ENCODE measurements at regions not wholly inside any gene's neighbourhood (a gene's known extent, or its start where the extent isn't known, plus 50 kb on each side); places are given as distances from the start of the nearest gene placed in this dataset.
A peak's percentile ranks its signal among the peaks of the same experiment; 100 is the strongest.

DNA sequence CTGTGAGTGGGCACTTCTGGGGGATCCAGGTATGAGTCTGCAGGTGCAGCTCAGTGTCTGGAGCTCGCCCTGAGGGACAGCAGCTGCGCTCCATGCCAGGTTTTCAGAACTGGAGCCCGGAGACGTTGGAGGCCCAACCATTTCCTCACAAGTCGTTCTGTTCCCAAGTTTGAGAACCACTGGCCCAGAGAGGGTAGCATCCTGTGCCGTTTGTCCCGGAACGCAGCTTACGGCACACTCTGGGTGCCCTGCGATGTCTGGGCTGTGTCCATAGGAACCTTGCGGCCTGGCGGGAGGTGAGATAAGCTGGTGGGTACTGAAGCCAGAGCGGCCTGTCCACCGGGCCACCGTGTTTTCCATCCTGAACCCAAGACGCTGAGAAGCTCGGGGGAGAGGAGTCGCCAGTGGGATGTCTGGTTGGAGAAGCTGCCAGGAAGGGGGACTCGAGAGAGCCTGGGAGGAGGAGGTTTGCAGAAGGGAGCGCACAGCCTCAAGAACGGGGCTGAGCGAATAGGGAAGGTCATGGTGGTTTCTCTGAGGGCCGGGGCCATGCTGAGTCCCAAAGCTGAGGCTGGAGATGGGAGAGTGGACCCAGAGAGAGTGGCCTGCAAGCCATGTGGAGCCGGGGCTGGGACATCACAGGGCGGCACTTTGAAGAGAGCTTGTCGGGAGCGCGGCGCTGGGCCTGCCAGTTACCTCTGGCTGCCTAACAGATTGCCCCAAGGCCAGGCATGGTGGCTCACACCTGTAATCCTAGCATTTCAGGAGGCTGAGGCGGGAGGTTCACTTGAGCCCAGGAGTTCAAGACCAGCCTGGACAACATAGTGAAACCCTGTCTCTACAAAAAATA lies 211.0 kb upstream of the GSE1 start:
- no peaks in the 10 kb centered on the region for H3K4me1 Mint-ChIP-seq
- no peak for DNase-seq (ENCODE audit: low spot score in 2 of 2)
- H3K4me3 Mint-ChIP-seq = no peak overlapping the region
- H3K36me3 Mint-ChIP-seq (ENCODE audit: insufficient read depth) = no peaks in the 10 kb centered on the region
- no peaks in the 10 kb centered on the region for H3K9me3 Mint-ChIP-seq
- H3K27ac Mint-ChIP-seq (ENCODE audit: low read depth) = no peak overlapping the region
- ATAC-seq (replicated peaks; ENCODE audit: extremely low read depth, poor library complexity, severe bottlenecking) = no peak
- H3K27me3 Mint-ChIP-seq = no peaks in the 10 kb centered on the region

DNA sequence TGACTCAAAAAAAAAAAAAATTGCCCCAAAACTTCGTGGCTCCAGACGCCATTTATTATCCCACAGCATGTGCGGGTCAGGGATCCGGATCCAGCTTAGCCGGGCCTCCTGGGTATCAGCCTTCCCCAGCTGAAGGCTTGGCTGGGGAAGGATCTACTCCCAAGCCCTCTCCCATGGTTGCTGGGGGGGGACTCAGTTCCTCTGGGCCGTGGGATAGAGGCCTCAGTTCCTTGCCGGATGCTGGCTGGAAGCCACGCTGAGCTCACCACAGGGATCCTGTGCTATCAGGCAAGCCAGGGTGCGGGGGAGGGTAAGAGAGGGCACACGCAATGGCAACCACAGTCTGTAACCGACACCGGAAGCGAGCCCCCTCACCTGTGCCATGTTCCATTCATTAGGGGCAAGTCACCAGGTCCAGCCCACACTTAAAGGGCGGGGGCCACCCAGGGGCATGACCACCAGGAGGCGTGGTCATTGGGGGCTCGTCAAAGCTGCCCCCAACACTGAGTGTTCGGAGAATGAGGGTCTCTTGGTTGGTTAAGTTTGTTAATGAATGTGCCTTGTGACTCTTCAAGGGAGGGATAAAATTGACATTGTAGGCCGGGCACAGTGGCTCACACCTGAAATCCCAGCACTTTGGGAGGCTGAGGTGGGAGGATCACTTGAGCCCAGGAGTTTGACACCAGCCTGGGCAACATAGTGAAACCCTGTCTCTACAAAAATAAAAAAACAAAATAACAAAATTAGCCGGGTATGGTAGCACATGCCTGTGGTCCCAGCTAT lies 210.0 kb upstream of the GSE1 start:
- Mint-ChIP-seq H3K9me3 (no peaks in the 10 kb centered on the region), H3K27ac (ENCODE audit: low read depth) (no peak overlapping the region), H3K36me3 (ENCODE audit: insufficient read depth) (no peaks in the 10 kb centered on the region), H3K27me3 (no peaks in the 10 kb centered on the region), H3K4me3 (no peak overlapping the region), H3K4me1 (no peaks in the 10 kb centered on the region)
- DNase-seq (ENCODE audit: low spot score in 2 of 2) (no peak), ATAC-seq (replicated peaks; ENCODE audit: extremely low read depth, poor library complexity, severe bottlenecking) (no peak)

DNA sequence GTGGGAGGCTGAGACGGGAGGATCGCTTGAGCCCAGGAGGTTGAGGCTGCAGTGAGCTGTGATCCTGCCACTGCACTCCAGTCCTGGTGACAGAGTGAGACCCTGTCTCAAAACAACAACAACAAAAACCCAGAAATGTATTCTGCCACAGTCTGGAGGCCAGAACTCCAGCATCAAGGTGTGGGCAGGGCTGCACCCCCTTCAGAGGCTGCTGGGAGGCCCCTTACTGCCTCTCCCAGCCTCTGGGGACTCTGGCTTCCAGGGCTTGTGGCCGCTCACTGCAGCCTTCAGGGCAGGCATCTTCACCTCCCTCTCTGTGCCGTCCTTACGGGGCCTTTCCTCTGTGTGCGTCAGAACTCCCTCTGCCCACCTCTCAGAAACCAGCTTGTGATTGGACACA lies 209.4 kb upstream of the GSE1 start:
- no peak for ATAC-seq (replicated peaks; ENCODE audit: extremely low read depth, poor library complexity, severe bottlenecking)
- Mint-ChIP-seq H3K9me3 (no peaks in the 10 kb centered on the region), H3K4me3 (no peak overlapping the region), H3K27ac (ENCODE audit: low read depth) (no peak overlapping the region), H3K36me3 (ENCODE audit: insufficient read depth) (no peaks in the 10 kb centered on the region), H3K27me3 (no peaks in the 10 kb centered on the region), H3K4me1 (no peaks in the 10 kb centered on the region)
- no peak for DNase-seq (ENCODE audit: low spot score in 2 of 2)

DNA sequence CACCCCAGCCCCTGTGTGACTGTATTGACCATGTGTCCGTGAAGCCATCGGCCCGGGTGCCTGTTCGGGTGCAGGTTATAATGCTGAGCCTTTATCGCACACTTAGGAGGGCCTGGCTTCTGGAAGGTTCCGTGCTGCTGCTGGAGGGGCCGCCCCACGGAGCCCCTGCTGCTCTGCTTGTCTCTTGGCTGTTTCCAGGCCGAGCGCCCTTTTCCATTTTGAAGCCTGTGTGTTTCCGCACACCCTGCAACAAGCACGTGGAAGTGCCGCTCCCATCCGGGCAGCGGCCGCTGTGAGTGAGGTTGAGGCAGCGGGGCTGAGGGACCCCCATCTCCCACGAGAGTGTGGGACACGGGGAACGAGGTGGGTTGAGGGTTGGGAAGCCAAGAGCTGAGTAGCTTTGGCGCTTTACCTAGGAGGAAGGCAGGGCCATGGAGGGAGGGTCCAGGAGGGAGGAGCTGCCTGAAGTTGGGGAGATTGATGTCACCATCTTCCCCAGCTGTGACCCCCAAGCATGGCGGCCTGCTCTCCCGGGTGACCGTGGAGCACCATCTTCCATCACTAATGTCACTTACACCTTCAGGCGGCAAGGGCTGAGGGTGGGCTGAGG lies 200.1 kb upstream of the GSE1 start:
- no peaks in the 10 kb centered on the region for H3K4me1 Mint-ChIP-seq
- peaks cover 2% of the 10 kb centered on the region for H3K36me3 Mint-ChIP-seq (ENCODE audit: insufficient read depth)
- H3K9me3 Mint-ChIP-seq = no peaks in the 10 kb centered on the region
- no peaks in the 10 kb centered on the region for H3K27me3 Mint-ChIP-seq
- DNase-seq (ENCODE audit: low spot score in 2 of 2) = no peak
- ATAC-seq (replicated peaks; ENCODE audit: extremely low read depth, poor library complexity, severe bottlenecking) = no peak
- H3K4me3 Mint-ChIP-seq = no peak overlapping the region
- no peak overlapping the region for H3K27ac Mint-ChIP-seq (ENCODE audit: low read depth)

DNA sequence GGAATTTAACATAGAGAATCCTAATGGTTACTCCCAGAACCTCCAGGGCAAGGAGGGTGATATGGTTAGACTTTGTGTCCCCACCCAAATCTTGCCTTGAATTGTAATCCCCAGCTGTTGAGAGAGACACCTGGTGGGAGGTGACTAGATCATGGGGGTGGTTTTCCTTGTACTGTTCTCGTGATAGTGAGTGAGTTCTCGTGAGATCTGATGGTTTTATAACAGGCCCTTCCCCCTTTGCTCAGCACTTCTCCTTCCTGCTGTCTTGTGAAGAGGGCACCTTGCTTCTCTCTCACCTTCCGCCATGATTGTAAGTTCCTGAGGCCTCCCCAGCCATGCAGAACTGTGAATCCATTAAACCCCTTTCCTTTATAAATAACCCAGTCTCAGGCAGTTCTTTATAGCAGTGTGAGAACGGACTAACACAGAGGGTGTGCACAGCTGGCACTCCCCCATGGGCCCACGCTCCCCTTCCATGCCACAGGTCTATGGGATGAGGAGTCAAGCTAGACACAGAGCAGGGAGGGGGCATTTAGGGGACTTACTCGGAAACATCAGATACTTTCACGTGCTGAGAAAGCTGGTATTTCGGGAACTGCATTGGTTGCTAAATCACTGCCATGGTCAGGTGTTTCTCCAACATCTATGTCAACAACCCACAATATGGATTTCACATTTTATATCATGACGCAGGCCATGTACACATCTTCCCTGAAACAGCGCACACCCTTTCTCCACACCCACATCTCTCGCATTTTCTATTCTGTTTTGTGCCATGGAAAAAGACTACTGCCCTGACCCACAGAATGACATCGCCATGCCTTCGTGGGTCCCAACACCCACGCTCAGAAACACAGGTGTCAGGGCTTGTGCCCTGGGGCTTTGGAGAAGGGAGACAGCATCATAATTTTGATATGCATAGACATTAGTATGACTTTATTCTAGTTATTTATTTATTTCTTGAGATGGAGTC lies 199.1 kb upstream of the GSE1 start:
- DNase-seq (ENCODE audit: low spot score in 2 of 2) (no peak), ATAC-seq (replicated peaks; ENCODE audit: extremely low read depth, poor library complexity, severe bottlenecking) (no peak)
- Mint-ChIP-seq H3K27ac (ENCODE audit: low read depth) (no peak overlapping the region), H3K4me3 (no peak overlapping the region), H3K4me1 (no peaks in the 10 kb centered on the region), H3K27me3 (peaks cover 8% of the 10 kb centered on the region), H3K36me3 (ENCODE audit: insufficient read depth) (peaks cover 2% of the 10 kb centered on the region), H3K9me3 (no peaks in the 10 kb centered on the region)

DNA sequence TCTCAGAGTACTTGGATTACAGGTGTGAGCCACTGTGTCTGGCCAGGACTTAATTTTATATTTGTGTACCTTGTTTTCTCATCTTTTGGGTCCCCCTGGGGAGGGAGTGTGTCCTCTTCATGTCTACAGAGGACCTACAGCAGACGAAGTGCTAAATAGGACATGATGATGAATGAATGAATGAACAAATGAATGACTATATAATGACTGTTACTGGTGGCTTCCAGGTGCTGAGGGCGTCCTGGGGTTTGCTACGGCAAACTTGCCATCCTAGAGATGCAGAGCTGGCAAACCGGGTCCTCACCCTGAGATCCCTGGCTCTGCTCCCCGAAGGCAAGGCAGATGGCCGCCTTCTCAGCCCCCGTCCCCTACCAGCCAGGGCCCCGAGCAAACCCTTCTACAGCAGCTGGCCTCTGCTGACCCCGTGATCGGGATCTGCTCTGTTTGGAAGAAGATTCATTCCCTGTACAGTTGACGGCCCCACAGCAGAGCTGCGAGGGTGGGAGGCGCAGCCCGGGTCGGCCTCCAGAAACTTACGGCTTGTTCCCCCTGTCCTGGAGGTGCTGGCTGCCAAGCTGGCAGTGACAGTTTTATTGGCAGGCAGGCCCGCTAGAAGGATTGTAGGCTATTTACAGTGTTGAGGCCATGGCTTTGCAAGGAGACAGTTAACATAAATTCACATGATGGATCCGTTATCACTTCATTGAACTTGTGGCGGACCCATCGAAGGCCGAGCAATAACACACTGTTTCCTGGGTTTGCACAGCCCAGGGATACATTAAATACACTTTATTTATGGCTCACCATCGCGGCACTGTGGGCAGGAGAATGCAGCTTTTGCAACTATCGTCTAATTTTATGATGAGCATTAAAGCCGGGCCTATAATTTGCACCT lies 197.7 kb upstream of the GSE1 start:
- H3K4me3 Mint-ChIP-seq = no peak overlapping the region
- peaks cover 10% of the 10 kb centered on the region for H3K27me3 Mint-ChIP-seq
- H3K9me3 Mint-ChIP-seq = no peaks in the 10 kb centered on the region
- H3K4me1 Mint-ChIP-seq = no peaks in the 10 kb centered on the region
- H3K36me3 Mint-ChIP-seq (ENCODE audit: insufficient read depth) = peaks cover 2% of the 10 kb centered on the region
- no peak overlapping the region for H3K27ac Mint-ChIP-seq (ENCODE audit: low read depth)
- no peak for DNase-seq (ENCODE audit: low spot score in 2 of 2)
- ATAC-seq (replicated peaks; ENCODE audit: extremely low read depth, poor library complexity, severe bottlenecking) = no peak

DNA sequence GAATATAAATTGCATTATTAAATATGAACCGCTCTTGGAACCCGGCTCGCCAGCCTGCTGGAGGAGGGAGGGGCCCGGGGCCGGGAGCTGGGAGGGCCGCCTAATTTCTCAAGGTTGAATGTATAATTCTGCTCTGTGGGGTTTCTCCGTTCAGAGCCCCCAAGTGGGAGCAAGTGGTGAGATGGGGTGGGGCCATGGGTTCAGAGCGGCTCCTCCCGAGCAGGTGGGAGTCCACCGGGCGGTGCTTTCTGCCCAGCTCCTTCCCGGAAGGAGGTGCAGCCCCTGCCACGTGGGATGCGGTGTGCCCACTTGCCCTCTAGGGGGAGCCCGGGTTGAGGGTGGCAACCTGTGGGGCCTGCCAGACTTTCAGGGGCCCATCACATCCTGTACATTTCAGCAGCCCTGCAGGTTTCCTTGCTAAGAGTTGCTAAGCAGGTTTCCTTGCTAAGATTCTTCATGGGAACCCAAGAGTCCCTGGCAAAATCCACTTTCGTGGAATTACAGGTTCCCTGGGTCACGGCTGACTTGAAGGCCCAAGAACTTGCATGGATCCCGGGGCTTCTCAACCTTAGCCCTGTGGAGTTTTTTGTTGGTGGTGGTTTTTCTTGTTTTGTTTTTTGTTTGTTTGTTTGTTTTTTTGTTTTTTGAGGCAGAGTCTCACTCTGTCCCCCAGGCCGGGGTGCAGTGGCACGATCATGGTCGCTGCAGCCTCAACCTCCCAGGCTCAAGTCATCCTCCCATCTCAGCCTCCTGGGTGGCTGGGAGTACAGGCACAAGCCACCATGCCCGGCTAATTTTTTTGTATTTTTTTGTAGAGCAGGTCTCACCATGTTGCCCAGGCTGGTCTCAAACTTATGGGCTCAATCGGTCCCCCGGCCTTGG lies 196.7 kb upstream of the GSE1 start:
- DNase-seq (ENCODE audit: low spot score in 2 of 2) = peak; percentile 57 to 59
- no peaks in the 10 kb centered on the region for H3K9me3 Mint-ChIP-seq
- peaks cover 10% of the 10 kb centered on the region for H3K27me3 Mint-ChIP-seq
- H3K27ac Mint-ChIP-seq (ENCODE audit: low read depth) = no peak overlapping the region
- no peak overlapping the region for H3K4me3 Mint-ChIP-seq
- H3K4me1 Mint-ChIP-seq = peaks cover 5% of the 10 kb centered on the region
- peaks cover 2% of the 10 kb centered on the region for H3K36me3 Mint-ChIP-seq (ENCODE audit: insufficient read depth)
- peak; percentile 70 for ATAC-seq (replicated peaks; ENCODE audit: extremely low read depth, poor library complexity, severe bottlenecking)

DNA sequence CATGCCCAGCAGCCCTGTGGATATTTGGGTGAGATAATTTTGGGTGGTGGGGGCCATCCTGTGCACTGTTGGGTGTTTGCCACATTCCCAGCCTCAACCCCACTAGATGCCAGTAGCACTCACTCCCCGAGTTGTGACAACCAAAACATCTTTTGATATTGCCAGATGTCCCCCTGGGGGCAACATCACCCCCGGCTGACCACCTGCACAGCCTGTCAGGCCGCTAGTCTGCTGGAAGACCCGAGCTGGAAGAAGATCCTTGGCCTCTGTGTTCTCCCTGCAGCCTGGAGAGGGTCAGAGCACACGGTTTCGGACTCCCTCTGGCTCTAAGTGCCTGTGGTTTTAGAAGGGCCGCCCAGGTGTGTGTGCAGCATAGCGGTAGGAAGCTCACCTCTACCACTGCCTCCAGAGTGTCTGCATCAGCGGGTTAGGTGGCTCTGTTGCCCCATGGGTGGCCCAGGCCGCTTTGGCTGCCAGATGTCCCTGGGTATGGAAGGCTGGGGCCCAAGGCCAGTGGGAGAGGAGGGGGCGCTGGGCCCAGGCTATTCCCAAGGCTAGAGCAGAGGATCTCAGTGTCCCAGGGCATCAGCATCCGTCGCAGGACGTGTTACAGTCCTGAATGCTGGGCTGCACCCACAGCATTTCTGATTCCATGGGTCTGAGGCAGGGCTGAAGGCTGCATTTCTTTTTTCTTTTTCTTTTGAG lies 195.8 kb upstream of the GSE1 start:
- Mint-ChIP-seq H3K27me3 (peaks cover 13% of the 10 kb centered on the region), H3K4me3 (no peak overlapping the region), H3K4me1 (peaks cover 5% of the 10 kb centered on the region), H3K9me3 (no peaks in the 10 kb centered on the region), H3K36me3 (ENCODE audit: insufficient read depth) (peaks cover 2% of the 10 kb centered on the region), H3K27ac (ENCODE audit: low read depth) (no peak overlapping the region)
- ATAC-seq (replicated peaks; ENCODE audit: extremely low read depth, poor library complexity, severe bottlenecking) (no peak), DNase-seq (ENCODE audit: low spot score in 2 of 2) (no peak)

DNA sequence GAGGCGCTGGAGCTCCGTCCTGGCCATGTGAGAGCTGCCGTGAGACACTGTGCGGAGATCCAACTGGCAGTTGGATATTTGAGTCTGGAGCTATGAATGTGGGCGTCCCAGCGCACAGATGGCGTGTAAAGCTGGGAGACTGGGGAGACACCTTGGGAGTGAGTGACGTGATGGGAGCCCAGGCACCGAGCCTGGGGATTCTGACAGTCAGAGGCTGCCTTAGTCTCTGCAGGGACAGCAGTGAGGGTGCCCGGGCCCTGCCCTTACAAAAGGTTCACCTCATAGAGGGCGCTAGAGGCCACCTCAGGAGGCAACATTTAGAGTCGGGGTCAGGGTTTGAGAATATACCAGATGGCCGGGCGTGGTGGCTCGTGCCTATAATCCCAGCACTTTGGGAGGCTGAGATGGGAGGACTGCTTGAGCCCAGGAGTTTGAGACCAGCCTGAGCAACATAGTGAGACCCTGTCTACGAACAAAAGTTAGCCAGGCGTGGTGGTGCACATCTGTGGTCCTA lies 194.1 kb upstream of the GSE1 start:
- peaks cover 19% of the 10 kb centered on the region for H3K27me3 Mint-ChIP-seq
- H3K4me1 Mint-ChIP-seq = peaks cover 5% of the 10 kb centered on the region
- no peak overlapping the region for H3K4me3 Mint-ChIP-seq
- peak overlapping the region; percentile 2 for H3K27ac Mint-ChIP-seq (ENCODE audit: low read depth)
- no peak for DNase-seq (ENCODE audit: low spot score in 2 of 2)
- ATAC-seq (replicated peaks; ENCODE audit: extremely low read depth, poor library complexity, severe bottlenecking) = no peak
- H3K36me3 Mint-ChIP-seq (ENCODE audit: insufficient read depth) = peaks cover 2% of the 10 kb centered on the region
- no peaks in the 10 kb centered on the region for H3K9me3 Mint-ChIP-seq

All from central memory CD8-positive, alpha-beta T cell (primary cell).